A673 (cell line): ENCODE measurements at regions not wholly inside any gene's neighbourhood (a gene's known extent, or its start where the extent isn't known, plus 50 kb on each side); places are given as distances from the start of the nearest gene placed in this dataset.

ENCODE experiments used
- BruUV-seq: library from RNA; stranded (reverse); fragments of 400-500 nt; replicated peaks from 2 replicates; lab custom pipeline; 2021; lab: Mats Ljungman, UMichigan
- CTCF ChIA-PET: fragments of 300-600 bp; sonication (Branson Sonifier 250); formaldehyde crosslinking; loops from one replicate; lab custom pipeline; 2022; ENCODE audit warnings: antibody characterized with exemption; lab: Charles Lee
- POLR2A ChIA-PET: fragments of 300-600 bp; sonication (Branson Sonifier 250); formaldehyde crosslinking; loops from one replicate; lab custom pipeline; 2022; ENCODE audit warnings: antibody characterized with exemption; ENCODE audit not compliant: low non-redundant PET; lab: Charles Lee
- DNase-seq: peaks from one replicate; pipeline ENCODE4 v3.0.0-alpha.2; 2015; ENCODE audit warnings: low spot score
- H3K27ac ChIP-seq: fragments of 200-600 bp; sonication (generic); 2 replicates; pipeline ENCODE4 v1.5.1; 2016; ENCODE audit warnings: mixed run types, low read depth, mild to moderate bottlenecking, mixed read lengths, antibody characterized with exemption, low read length; ENCODE audit not compliant: poor library complexity, severe bottlenecking
- H3K27me3 ChIP-seq: fragments of 200-600 bp; sonication (generic); replicated peaks from 2 replicates; pipeline ENCODE4 v1.6.1; 2017; ENCODE audit warnings: mixed run types, low read depth, mild to moderate bottlenecking, mixed read lengths, antibody characterized with exemption, low read length; ENCODE audit not compliant: insufficient read depth, poor library complexity
- H3K36me3 ChIP-seq: fragments of 200-600 bp; sonication (generic); 2 replicates; pipeline ENCODE4 v1.6.1; 2016; ENCODE audit warnings: mixed run types, mild to moderate bottlenecking, mixed read lengths, antibody characterized with exemption, low read length; ENCODE audit not compliant: insufficient read depth, poor library complexity, severe bottlenecking
- H3K4me1 ChIP-seq: fragments of 200-600 bp; sonication (generic); 2 replicates; pipeline ENCODE4 v1.6.1; 2017; ENCODE audit warnings: mixed run types, mild to moderate bottlenecking, mixed read lengths, antibody characterized with exemption, low read length; ENCODE audit not compliant: insufficient read depth, poor library complexity, severe bottlenecking
- H3K4me3 ChIP-seq: fragments of 200-600 bp; sonication (generic); 2 replicates; pipeline ENCODE4 v1.5.1; 2016; ENCODE audit warnings: low read depth, mixed run types, mild to moderate bottlenecking, mixed read lengths, low read length; ENCODE audit not compliant: poor library complexity, severe bottlenecking
- H3K9me3 ChIP-seq: fragments of 200-600 bp; sonication (generic); 2 replicates; pipeline ENCODE4 v1.6.1; 2016; ENCODE audit warnings: mixed run types, low read depth, mild to moderate bottlenecking, mixed read lengths, antibody characterized with exemption, low read length; ENCODE audit not compliant: poor library complexity, severe bottlenecking
- CTCF ChIP-seq: fragments of 300-800, 200-600 bp; sonication (generic); conservative IDR thresholded peaks from 2 replicates; pipeline ENCODE4 v1.5.1; 2017; ENCODE audit warnings: low read depth, mild to moderate bottlenecking, antibody characterized with exemption, low read length, moderate library complexity, mixed read lengths
- EZH2 ChIP-seq: fragments of 200-600 bp; sonication (generic); IDR thresholded peaks from 2 replicates; pipeline ENCODE4 v1.6.1; 2017; ENCODE audit warnings: borderline replicate concordance, low read depth, mild to moderate bottlenecking, mixed read lengths, antibody characterized with exemption, low read length; ENCODE audit not compliant: poor library complexity, severe bottlenecking
- intact Hi-C: fragments of 100-400 bp; cut with micrococcal nuclease; formaldehyde crosslinking; loops from one replicate; pipeline ENCODE4 v1.10.0; 2022; ENCODE audit not compliant: unreplicated experiment

- H3K36me3 ChIP-seq = no peaks in the 10 kb centered on the region
- no peak for DNase-seq
- BruUV-seq = no TSS peak
- CTCF ChIA-PET = no interaction called here
- H3K9me3 ChIP-seq = no peaks in the 10 kb centered on the region
- POLR2A ChIA-PET = no interaction called here
- H3K4me3 ChIP-seq = no peak overlapping the region
- intact Hi-C loops = no loop called here
- no peaks in the 10 kb centered on the region for H3K27me3 ChIP-seq
- H3K4me1 ChIP-seq = peaks cover 7% of the 10 kb centered on the region
- no peak overlapping the region for H3K27ac ChIP-seq
- TF ChIP-seq CTCF (no peak), EZH2 (no peak)
Observed at GRCh38 chr3:117630469-117630868, 920.9 kb downstream of the TUSC7 start.

GRCh38 chr3:117630885-117631284 is 921.3 kb downstream of the TUSC7 start:
- POLR2A ChIA-PET = no interaction called here
- BruUV-seq = no TSS peak
- TF ChIP-seq CTCF (no peak), EZH2 (no peak)

GRCh38 chr3:117631781-117632180 is 922.2 kb downstream of the TUSC7 start:
- DNase-seq = no peak
- POLR2A ChIA-PET = no interaction called here
- no peak for TF ChIP-seq EZH2
- TF ChIP-seq CTCF = no peak
- Histone ChIP-seq H3K9me3 (no peaks in the 10 kb centered on the region), H3K27ac (no peak overlapping the region), H3K4me1 (peaks cover 7% of the 10 kb centered on the region), H3K27me3 (no peaks in the 10 kb centered on the region), H3K4me3 (no peak overlapping the region), H3K36me3 (no peaks in the 10 kb centered on the region)
- CTCF ChIA-PET = no interaction called here
- intact Hi-C loops = no loop called here
- no TSS peak for BruUV-seq

More at GRCh38 chr3:117630885-117631284, 921.3 kb downstream of the TUSC7 start:
- Histone ChIP-seq H3K36me3 (no peaks in the 10 kb centered on the region), H3K27ac (no peak overlapping the region), H3K9me3 (no peaks in the 10 kb centered on the region), H3K4me1 (peaks cover 7% of the 10 kb centered on the region), H3K27me3 (no peaks in the 10 kb centered on the region), H3K4me3 (no peak overlapping the region)
- no peak for DNase-seq
- CTCF ChIA-PET = no interaction called here
- intact Hi-C loops = no loop called here
